ENCODE measurements at regions not wholly inside any gene's neighbourhood (a gene's known extent, or its start where the extent isn't known, plus 50 kb on each side); places are given as distances from the start of the nearest gene placed in this dataset.
"Not testable (repeated sequence)": the region's sequence is repeated elsewhere in the genome, so short reads cannot be mapped to it uniquely, and the experiment has no call there.

GRCh38 chr9:6103911-6104310, 88.5 kb upstream of the RANBP6 start:
- not testable (repeated sequence) for DNase-seq

GRCh38 chr9:6102336-6102987, 87.0 kb upstream of the RANBP6 start:
- DNase-seq, result not testable (repeated sequence)

- not testable (repeated sequence) for DNase-seq
These were observed 86.3 kb upstream of the RANBP6 start for GRCh38 chr9:6101725-6102124.

GRCh38 chr9:6099346-6099745, 83.9 kb upstream of the RANBP6 start:
- DNase-seq, result not testable (repeated sequence)

GRCh38 chr9:6098431-6098830, 83.0 kb upstream of the RANBP6 start:
- no peak for DNase-seq

GRCh38 chr9:6096821-6097220, 81.4 kb upstream of the RANBP6 start:
- no peak for DNase-seq

GRCh38 chr9:6090277-6091210, 75.1 kb upstream of the RANBP6 start:
- DNase-seq, result no peak

- no peak for DNase-seq
These were observed 73.9 kb upstream of the RANBP6 start for GRCh38 chr9:6089300-6089699.

GRCh38 chr9:6086006-6086655, 70.7 kb upstream of the RANBP6 start:
- DNase-seq, result no peak

GRCh38 chr9:6080154-6080716, 64.8 kb upstream of the RANBP6 start:
- DNase-seq, result no peak

- DNase-seq, result no peak
These were observed 64.0 kb upstream of the RANBP6 start for GRCh38 chr9:6079386-6079785.

- DNase-seq, result no peak
These were observed 63.1 kb upstream of the RANBP6 start for GRCh38 chr9:6078382-6079105.

GRCh38 chr9:6076851-6077250, 61.4 kb upstream of the RANBP6 start:
- no peak for DNase-seq

GRCh38 chr9:6073731-6074130, 58.3 kb upstream of the RANBP6 start:
- DNase-seq, result no peak

- no peak for DNase-seq
These were observed 57.4 kb upstream of the RANBP6 start for GRCh38 chr9:6072865-6073264.

GRCh38 chr9:6072453-6072852, 57.0 kb upstream of the RANBP6 start:
- DNase-seq, result no peak

- DNase-seq, result peak; percentile 39 to 57
These were observed 53.6 kb upstream of the RANBP6 start for GRCh38 chr9:6068983-6069382.

GRCh38 chr9:6067426-6067825, 52.0 kb upstream of the RANBP6 start:
- DNase-seq, result no peak
